ENCODE measurements at regions not wholly inside any gene's neighbourhood (a gene's known extent, or its start where the extent isn't known, plus 50 kb on each side); places are given as distances from the start of the nearest gene placed in this dataset.

- H3K27me3 ChIP-seq (replicated peaks; ENCODE audit: insufficient read depth), result no peaks in the 10 kb centered on the region
- H3K9me3 ChIP-seq, result no peaks in the 10 kb centered on the region
- no peak overlapping the region for H3K4me3 ChIP-seq
- no peaks in the 10 kb centered on the region for H3K36me3 ChIP-seq
- H3K4me1 ChIP-seq (replicated peaks), result no peaks in the 10 kb centered on the region
- H3K27ac ChIP-seq, result no peak overlapping the region
- intact Hi-C loops (cut with DNase I), result no loop called here
- DNase-seq (ENCODE audit: low spot score), result no peak
- TF ChIP-seq POLR2AphosphoS5 (IDR thresholded peaks at IDR 0.05) (no peak), POLR2A (IDR thresholded peaks at IDR 0.05) (no peak), CTCF (IDR thresholded peaks at IDR 0.05) (no peak)
Measured at GRCh38 chr1:103854279-103854678, 104.6 kb downstream of the AMY1C start.

GRCh38 chr1:103859721-103860120 lies 110.0 kb downstream of the AMY1C start:
- no peaks in the 10 kb centered on the region for H3K9me3 ChIP-seq
- TF ChIP-seq POLR2A (IDR thresholded peaks at IDR 0.05), result no peak
- no peak for TF ChIP-seq CTCF (IDR thresholded peaks at IDR 0.05)
- TF ChIP-seq POLR2AphosphoS5 (IDR thresholded peaks at IDR 0.05), result no peak
- no peaks in the 10 kb centered on the region for H3K36me3 ChIP-seq
- H3K4me3 ChIP-seq, result no peak overlapping the region
- no peaks in the 10 kb centered on the region for H3K4me1 ChIP-seq (replicated peaks)
- no peaks in the 10 kb centered on the region for H3K27me3 ChIP-seq (replicated peaks; ENCODE audit: insufficient read depth)
- WGBS, result 86% methylated on average over 2 of the region's 2 CpGs
- intact Hi-C loops (cut with DNase I), result no loop called here
- no peak overlapping the region for H3K27ac ChIP-seq
- DNase-seq (ENCODE audit: low spot score), result no peak

- Histone ChIP-seq H3K27ac (no peak overlapping the region), H3K9me3 (no peaks in the 10 kb centered on the region), H3K4me3 (no peak overlapping the region), H3K36me3 (no peaks in the 10 kb centered on the region), H3K27me3 (replicated peaks; ENCODE audit: insufficient read depth) (no peaks in the 10 kb centered on the region), H3K4me1 (replicated peaks) (no peaks in the 10 kb centered on the region)
- TF ChIP-seq POLR2A (IDR thresholded peaks at IDR 0.05), result no peak
- intact Hi-C loops (cut with DNase I), result no loop called here
- 82% methylated on average over 3 of the region's 3 CpGs for WGBS
- no peak for DNase-seq (ENCODE audit: low spot score)
Measured at GRCh38 chr1:103898576-103899345, 149.1 kb downstream of the AMY1C start.

GRCh38 chr1:103900005-103900404 lies 150.3 kb downstream of the AMY1C start:
- Histone ChIP-seq H3K27me3 (replicated peaks; ENCODE audit: insufficient read depth) (no peaks in the 10 kb centered on the region), H3K27ac (no peak overlapping the region), H3K4me3 (no peak overlapping the region), H3K36me3 (no peaks in the 10 kb centered on the region), H3K9me3 (no peaks in the 10 kb centered on the region), H3K4me1 (replicated peaks) (no peaks in the 10 kb centered on the region)
- 93% methylated on average over 3 of the region's 3 CpGs for WGBS
- intact Hi-C loops (cut with DNase I), result no loop called here
- DNase-seq (ENCODE audit: low spot score), result no peak
- TF ChIP-seq POLR2AphosphoS5 (IDR thresholded peaks at IDR 0.05) (no peak), POLR2A (IDR thresholded peaks at IDR 0.05) (no peak), CTCF (IDR thresholded peaks at IDR 0.05) (no peak)

- intact Hi-C loops (cut with DNase I), result no loop called here
- TF ChIP-seq CTCF (IDR thresholded peaks at IDR 0.05), result no peak
- TF ChIP-seq POLR2A (IDR thresholded peaks at IDR 0.05), result no peak
- no peak for TF ChIP-seq POLR2AphosphoS5 (IDR thresholded peaks at IDR 0.05)
- WGBS, result 78% methylated on average over 4 of the region's 4 CpGs
Measured at GRCh38 chr1:103901072-103901471, 151.4 kb downstream of the AMY1C start.

More at GRCh38 chr1:103901072-103901471, 151.4 kb downstream of the AMY1C start:
- H3K36me3 ChIP-seq, result no peaks in the 10 kb centered on the region
- H3K4me3 ChIP-seq, result no peak overlapping the region
- H3K27me3 ChIP-seq (replicated peaks; ENCODE audit: insufficient read depth), result no peaks in the 10 kb centered on the region
- H3K9me3 ChIP-seq, result no peaks in the 10 kb centered on the region
- H3K27ac ChIP-seq, result no peak overlapping the region
- H3K4me1 ChIP-seq (replicated peaks), result no peaks in the 10 kb centered on the region
- DNase-seq (ENCODE audit: low spot score), result no peak
